ENCODE measurements at regions not wholly inside any gene's neighbourhood (a gene's known extent, or its start where the extent isn't known, plus 50 kb on each side); places are given as distances from the start of the nearest gene placed in this dataset.

DNA sequence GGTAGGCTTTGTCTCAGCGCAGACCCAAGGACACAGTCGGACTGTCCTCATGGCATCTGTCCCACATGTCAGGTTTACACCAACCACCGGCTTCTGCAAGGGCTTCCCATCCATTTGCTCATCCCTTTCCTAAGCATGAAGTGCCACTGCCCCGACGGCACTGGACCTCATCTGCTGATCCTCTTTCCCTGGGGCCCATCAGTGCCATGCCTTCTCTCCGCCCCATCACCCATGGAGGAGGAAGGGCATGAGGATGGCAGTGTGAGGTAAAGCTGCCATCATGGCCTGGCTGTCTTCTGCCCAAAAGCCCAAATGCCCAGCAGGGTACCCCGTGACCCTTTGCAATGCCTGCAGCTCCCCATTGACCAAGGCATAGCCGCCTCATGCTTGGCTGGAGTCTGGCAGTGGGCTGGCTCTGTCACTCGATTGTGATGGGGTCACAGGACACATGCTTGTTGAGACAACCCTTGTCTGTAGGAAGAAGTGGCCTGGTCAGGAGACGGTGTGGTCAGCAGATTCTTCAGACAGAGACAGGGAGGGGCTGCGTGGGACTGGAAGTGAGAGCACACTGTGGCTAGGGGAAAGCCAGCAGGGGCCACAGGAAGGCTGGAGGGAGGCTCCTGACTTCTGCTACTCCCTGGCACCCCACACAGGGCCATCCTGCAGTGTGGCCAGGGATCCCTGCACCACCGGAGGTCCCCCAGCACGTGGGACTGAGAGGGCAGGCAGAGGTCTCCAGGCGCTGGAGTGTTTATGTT lies 493.7 kb upstream of the HS6ST1 start:
- Histone ChIP-seq H3K27me3 (ENCODE audit: control insufficient read depth in 1 of 2, insufficient read depth in 2 of 2, low read length in 2 of 2) (no peaks in the 10 kb centered on the region), H3K9ac (ENCODE audit: low read length) (no peak overlapping the region), H3K36me3 (ENCODE audit: insufficient read depth, low read length) (no peaks in the 10 kb centered on the region), H3K9me3 (ENCODE audit: low read length) (no peaks in the 10 kb centered on the region), H3K4me1 (ENCODE audit: insufficient read depth, low read length) (no peaks in the 10 kb centered on the region), H3K4me3 (ENCODE audit: low read depth in 1 of 2, low read length in 2 of 2) (no peak overlapping the region), H3K27ac (ENCODE audit: low read depth, low read length) (no peak overlapping the region)

DNA sequence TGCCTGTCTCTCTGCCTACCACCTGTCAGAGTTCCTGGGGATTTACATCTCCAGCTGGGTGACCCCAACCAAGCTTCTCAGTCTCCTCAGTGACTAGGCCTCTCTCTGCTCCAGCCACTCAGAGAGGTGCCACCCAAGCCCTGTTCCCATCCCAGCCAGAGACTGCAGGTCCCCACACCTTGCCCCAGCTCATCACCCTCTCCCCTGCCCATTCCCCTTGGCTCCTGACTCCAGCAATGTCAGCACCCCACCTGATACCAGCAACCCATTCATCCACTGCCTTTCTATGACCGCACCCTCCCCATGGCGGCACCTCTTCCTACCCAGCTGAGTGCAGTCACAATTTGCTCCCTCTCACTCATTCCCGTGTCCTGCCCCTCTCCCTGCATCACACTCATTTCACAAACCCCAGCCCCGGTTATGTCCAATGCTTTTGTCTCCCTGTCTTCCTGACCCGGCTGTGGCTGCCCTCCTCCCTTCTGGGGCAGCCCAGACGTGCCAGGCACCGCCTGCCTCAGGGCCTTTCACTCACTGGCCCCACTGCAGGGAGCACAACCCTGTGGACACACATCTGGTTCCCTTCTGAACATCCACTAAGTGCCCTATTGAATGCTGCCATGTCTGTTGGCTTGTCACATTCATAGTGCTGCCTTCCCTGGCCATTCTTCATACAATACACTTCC lies 494.8 kb upstream of the HS6ST1 start:
- Histone ChIP-seq H3K4me1 (ENCODE audit: insufficient read depth, low read length) (no peaks in the 10 kb centered on the region), H3K9ac (ENCODE audit: low read length) (no peak overlapping the region), H3K27me3 (ENCODE audit: control insufficient read depth in 1 of 2, insufficient read depth in 2 of 2, low read length in 2 of 2) (no peaks in the 10 kb centered on the region), H3K9me3 (ENCODE audit: low read length) (no peaks in the 10 kb centered on the region), H3K27ac (ENCODE audit: low read depth, low read length) (no peak overlapping the region), H3K4me3 (ENCODE audit: low read depth in 1 of 2, low read length in 2 of 2) (no peak overlapping the region), H3K36me3 (ENCODE audit: insufficient read depth, low read length) (no peaks in the 10 kb centered on the region)

DNA sequence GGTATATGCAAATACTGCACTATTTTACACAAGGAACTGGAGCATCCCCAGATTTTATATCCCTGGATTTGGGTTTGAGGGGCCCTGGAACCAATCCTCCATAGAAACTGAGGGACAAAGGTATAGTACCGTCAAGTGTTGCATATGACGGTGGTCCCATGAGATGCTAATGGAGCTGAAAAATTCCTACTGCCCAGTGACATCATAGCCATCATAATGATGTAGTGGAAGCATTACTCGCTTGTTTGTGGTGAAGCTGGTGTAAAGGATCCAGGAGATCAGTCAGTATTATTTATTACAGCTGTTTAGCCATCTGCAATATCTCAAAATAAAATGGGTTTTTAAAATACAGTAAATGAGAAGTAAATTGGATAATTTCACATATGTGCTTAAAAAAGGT lies 496.6 kb upstream of the HS6ST1 start:
- no peaks in the 10 kb centered on the region for H3K27me3 ChIP-seq (ENCODE audit: control insufficient read depth in 1 of 2, insufficient read depth in 2 of 2, low read length in 2 of 2)
- H3K4me3 ChIP-seq (ENCODE audit: low read depth in 1 of 2, low read length in 2 of 2) = no peak overlapping the region
- no peak overlapping the region for H3K27ac ChIP-seq (ENCODE audit: low read depth, low read length)
- no peak overlapping the region for H3K9ac ChIP-seq (ENCODE audit: low read length)
- no peaks in the 10 kb centered on the region for H3K36me3 ChIP-seq (ENCODE audit: insufficient read depth, low read length)
- H3K9me3 ChIP-seq (ENCODE audit: low read length) = no peaks in the 10 kb centered on the region
- no peaks in the 10 kb centered on the region for H3K4me1 ChIP-seq (ENCODE audit: insufficient read depth, low read length)

DNA sequence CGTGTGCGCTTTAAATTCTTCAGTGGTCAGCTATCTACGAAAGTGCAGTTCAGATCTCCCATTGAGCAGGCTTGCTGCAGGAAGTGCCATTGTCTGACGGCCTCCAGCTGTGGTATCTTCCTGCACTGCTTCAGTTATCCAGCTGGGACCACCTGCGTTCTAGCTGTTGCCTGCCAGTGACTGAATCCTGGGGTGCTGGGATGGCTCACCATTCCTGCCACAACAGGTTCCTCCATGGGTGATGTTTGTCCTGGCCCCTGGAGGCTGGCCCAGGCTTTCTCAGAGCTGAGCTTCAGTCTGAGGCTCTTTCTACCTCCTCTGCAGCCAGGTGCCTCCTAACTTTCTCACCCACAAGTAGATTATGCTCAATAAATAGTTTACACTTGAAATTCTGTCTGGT lies 498.5 kb upstream of the HS6ST1 start:
- Histone ChIP-seq H3K4me1 (ENCODE audit: insufficient read depth, low read length) (no peaks in the 10 kb centered on the region), H3K27me3 (ENCODE audit: control insufficient read depth in 1 of 2, insufficient read depth in 2 of 2, low read length in 2 of 2) (no peaks in the 10 kb centered on the region), H3K36me3 (ENCODE audit: insufficient read depth, low read length) (no peaks in the 10 kb centered on the region), H3K9ac (ENCODE audit: low read length) (no peak overlapping the region), H3K27ac (ENCODE audit: low read depth, low read length) (no peak overlapping the region), H3K9me3 (ENCODE audit: low read length) (no peaks in the 10 kb centered on the region), H3K4me3 (ENCODE audit: low read depth in 1 of 2, low read length in 2 of 2) (no peak overlapping the region)

DNA sequence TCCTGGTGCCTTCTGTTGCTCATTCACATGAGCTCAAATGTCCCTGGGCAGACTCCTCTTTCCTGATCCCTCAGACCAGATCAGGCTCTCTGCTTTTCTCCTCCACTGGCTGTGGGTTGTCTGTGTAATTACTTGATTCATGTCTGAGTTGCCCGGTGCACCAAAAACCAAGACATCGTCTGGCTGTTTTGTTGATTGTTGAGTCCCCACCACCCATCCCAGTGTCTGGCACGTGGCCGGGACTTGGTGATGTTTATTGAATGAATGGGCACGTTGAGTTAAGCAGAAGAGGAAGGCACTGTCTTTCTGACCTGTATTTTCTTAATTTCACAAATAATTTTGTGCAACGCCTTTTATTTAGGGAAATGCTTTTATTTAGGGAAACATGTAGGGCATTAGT lies 499.1 kb upstream of the HS6ST1 start:
- no peak overlapping the region for H3K9ac ChIP-seq (ENCODE audit: low read length)
- H3K36me3 ChIP-seq (ENCODE audit: insufficient read depth, low read length) = no peaks in the 10 kb centered on the region
- no peak overlapping the region for H3K27ac ChIP-seq (ENCODE audit: low read depth, low read length)
- H3K4me3 ChIP-seq (ENCODE audit: low read depth in 1 of 2, low read length in 2 of 2) = no peak overlapping the region
- H3K9me3 ChIP-seq (ENCODE audit: low read length) = no peaks in the 10 kb centered on the region
- no peaks in the 10 kb centered on the region for H3K27me3 ChIP-seq (ENCODE audit: control insufficient read depth in 1 of 2, insufficient read depth in 2 of 2, low read length in 2 of 2)
- no peaks in the 10 kb centered on the region for H3K4me1 ChIP-seq (ENCODE audit: insufficient read depth, low read length)

DNA sequence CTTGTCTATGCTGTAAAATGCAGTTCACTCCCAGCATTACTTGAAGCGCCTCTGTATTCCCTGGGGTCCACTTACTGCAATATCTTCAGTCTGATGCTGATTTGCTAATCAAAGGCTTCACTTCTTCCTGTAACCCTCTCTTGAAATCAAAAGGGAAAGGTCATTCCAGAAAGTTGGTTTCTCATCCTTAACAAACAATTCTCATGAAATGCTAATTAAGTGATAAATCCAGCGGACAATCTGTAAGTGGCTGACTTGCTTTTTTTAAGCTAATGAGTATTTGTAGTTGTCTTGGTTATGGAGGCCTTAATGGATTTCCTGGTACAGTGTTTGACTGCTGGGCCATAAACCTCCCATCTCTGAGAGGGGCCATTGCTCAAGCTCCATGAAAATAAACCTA lies 499.6 kb upstream of the HS6ST1 start:
- no peak overlapping the region for H3K9ac ChIP-seq (ENCODE audit: low read length)
- H3K4me3 ChIP-seq (ENCODE audit: low read depth in 1 of 2, low read length in 2 of 2) = no peak overlapping the region
- H3K27ac ChIP-seq (ENCODE audit: low read depth, low read length) = no peak overlapping the region

DNA sequence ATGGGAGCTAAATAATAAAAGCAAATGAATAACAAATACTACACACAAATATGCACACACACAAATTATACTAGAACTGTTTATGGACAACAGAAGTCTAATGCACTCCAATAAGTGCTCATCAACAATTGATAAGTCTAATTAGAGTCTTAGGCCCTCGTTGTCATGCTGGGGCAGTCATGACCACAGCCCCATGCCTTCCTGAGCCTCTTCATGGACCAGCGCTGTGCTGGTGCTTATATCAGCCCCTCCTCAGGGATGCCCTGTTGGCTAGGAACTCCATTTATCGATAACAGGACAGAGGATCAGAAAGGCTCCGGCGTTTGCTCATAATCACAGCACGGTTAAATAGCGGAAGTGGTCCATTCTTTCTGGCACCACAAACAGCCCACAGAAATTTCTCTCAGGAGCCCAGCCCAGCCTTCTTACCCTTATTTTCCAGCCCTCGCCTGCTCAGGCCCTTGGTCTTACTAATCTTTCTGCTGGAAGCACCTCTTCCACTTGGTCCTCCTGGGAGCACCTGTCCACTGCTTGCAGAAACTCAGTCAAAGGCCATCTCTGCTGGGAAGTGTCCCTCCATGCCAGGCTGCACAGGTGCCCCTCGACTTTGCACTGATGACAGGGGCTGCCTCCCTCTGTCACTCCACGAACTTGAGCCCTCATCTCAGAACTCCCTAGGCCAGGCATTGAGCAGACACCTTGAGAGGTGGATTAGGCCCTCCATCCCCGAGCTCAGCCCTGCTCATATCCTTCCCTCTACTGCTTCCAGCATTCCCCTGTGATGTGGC lies 500.2 kb upstream of the HS6ST1 start:
- Histone ChIP-seq H3K4me1 (ENCODE audit: insufficient read depth, low read length) (no peaks in the 10 kb centered on the region), H3K27ac (ENCODE audit: low read depth, low read length) (no peak overlapping the region), H3K36me3 (ENCODE audit: insufficient read depth, low read length) (no peaks in the 10 kb centered on the region), H3K27me3 (ENCODE audit: control insufficient read depth in 1 of 2, insufficient read depth in 2 of 2, low read length in 2 of 2) (no peaks in the 10 kb centered on the region), H3K4me3 (ENCODE audit: low read depth in 1 of 2, low read length in 2 of 2) (no peak overlapping the region), H3K9me3 (ENCODE audit: low read length) (no peaks in the 10 kb centered on the region), H3K9ac (ENCODE audit: low read length) (no peak overlapping the region)

More for the DNA sequence above, 499.6 kb upstream of the HS6ST1 start:
- Histone ChIP-seq H3K27me3 (ENCODE audit: control insufficient read depth in 1 of 2, insufficient read depth in 2 of 2, low read length in 2 of 2) (no peaks in the 10 kb centered on the region), H3K36me3 (ENCODE audit: insufficient read depth, low read length) (no peaks in the 10 kb centered on the region), H3K4me1 (ENCODE audit: insufficient read depth, low read length) (no peaks in the 10 kb centered on the region), H3K9me3 (ENCODE audit: low read length) (no peaks in the 10 kb centered on the region)

DNA sequence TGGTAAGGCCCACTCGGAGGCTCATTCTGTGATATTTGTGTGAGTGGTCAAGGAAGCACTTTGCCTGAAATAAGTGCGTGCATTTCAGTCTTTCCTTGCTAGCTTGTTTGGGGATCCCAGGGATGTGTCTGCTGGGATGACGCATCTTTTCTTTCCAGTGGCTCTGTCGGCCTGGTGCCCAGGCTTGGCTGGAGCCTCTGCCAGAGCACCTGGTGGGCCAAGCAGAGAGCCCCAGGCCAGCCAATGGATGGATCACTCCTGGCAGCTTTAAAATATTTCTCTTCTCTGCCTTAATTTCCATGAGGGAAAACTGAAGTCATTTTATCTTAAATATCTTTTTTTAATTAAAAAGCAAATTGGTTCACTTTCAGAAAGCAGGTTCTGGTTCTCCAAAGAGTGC lies 501.8 kb upstream of the HS6ST1 start:
- Histone ChIP-seq H3K9me3 (ENCODE audit: low read length) (no peaks in the 10 kb centered on the region), H3K9ac (ENCODE audit: low read length) (no peak overlapping the region), H3K27ac (ENCODE audit: low read depth, low read length) (no peak overlapping the region), H3K4me3 (ENCODE audit: low read depth in 1 of 2, low read length in 2 of 2) (no peak overlapping the region), H3K4me1 (ENCODE audit: insufficient read depth, low read length) (no peaks in the 10 kb centered on the region), H3K27me3 (ENCODE audit: control insufficient read depth in 1 of 2, insufficient read depth in 2 of 2, low read length in 2 of 2) (no peaks in the 10 kb centered on the region), H3K36me3 (ENCODE audit: insufficient read depth, low read length) (no peaks in the 10 kb centered on the region)

DNA sequence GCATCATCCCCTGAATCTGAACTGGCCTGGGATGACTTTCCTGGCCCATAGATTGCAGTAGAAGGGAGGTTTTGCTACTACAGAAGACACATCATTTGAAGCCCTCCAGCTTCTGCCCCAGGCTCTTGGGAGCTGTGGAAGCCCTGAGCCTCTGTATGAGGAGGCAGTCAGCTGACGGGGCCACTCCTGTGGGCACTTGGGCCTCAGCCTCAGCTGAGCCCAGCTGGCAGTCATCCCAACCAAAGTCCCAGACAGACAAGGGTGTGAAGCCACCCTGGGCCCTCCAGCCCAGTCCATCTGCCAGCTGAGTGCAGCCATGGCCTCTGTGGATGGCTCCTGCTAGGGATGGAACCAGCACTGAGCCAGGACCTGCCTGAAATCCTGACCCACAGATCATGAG lies 502.3 kb upstream of the HS6ST1 start:
- Histone ChIP-seq H3K9me3 (ENCODE audit: low read length) (no peaks in the 10 kb centered on the region), H3K9ac (ENCODE audit: low read length) (no peak overlapping the region), H3K4me3 (ENCODE audit: low read depth in 1 of 2, low read length in 2 of 2) (no peak overlapping the region), H3K4me1 (ENCODE audit: insufficient read depth, low read length) (no peaks in the 10 kb centered on the region), H3K27me3 (ENCODE audit: control insufficient read depth in 1 of 2, insufficient read depth in 2 of 2, low read length in 2 of 2) (no peaks in the 10 kb centered on the region), H3K27ac (ENCODE audit: low read depth, low read length) (no peak overlapping the region), H3K36me3 (ENCODE audit: insufficient read depth, low read length) (no peaks in the 10 kb centered on the region)

DNA sequence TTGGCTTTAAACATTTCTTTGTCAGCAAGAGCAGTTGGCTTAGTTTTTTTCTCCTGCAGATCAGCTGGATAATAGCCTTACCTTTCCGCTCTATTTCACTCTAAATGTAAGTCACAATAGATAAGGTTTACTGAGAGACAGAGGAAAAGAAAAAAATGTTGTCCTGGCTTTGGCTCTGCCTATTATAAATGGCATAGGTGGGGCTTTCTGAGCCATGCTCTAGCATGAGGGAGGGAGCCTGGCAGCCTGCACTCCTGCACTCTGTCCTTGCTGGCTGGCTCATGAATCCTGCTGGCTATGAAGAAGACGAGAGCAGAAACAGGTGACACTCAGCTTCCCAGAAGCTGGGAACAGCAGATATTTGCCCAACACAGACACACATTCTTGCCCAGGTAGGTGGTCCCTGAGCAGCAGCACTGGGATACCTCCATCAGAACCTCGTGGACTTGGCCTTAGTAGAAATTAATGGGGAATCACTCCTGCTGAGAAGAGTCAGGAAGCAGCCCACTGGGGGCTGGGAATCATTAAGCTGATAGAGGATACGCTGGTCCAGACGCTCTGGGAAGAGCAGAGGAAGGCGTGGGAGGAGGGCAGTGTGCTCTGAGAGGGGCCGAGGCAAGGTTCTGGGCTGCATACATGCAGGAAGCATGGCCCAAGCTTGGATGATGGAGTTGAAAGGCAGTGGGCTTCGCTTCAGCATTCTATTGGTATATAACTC lies 514.4 kb upstream of the HS6ST1 start:
- Histone ChIP-seq H3K4me1 (ENCODE audit: insufficient read depth, low read length) (no peaks in the 10 kb centered on the region), H3K36me3 (ENCODE audit: insufficient read depth, low read length) (no peaks in the 10 kb centered on the region), H3K9me3 (ENCODE audit: low read length) (no peaks in the 10 kb centered on the region), H3K27ac (ENCODE audit: low read depth, low read length) (no peak overlapping the region), H3K27me3 (ENCODE audit: control insufficient read depth in 1 of 2, insufficient read depth in 2 of 2, low read length in 2 of 2) (no peaks in the 10 kb centered on the region), H3K9ac (ENCODE audit: low read length) (no peak overlapping the region), H3K4me3 (ENCODE audit: low read depth in 1 of 2, low read length in 2 of 2) (no peak overlapping the region)

DNA sequence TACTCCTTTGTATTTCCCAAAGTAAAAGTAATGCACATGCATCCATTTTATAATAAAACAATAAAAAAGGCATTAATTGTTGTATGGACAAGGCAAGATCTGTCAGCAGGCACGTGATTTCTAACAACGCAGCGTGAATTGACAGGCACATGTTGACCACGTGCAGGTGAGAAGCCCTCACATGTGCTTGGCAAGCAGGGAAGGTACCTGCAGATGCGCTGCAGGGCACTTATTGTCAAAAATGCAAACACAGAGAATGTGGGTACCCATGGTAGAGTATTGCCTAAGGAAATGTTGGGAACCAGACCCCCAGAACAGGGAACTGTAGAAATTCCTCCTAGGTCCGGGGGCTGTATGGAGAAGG lies 515.0 kb upstream of the HS6ST1 start:
- no peak overlapping the region for H3K9ac ChIP-seq (ENCODE audit: low read length)
- no peaks in the 10 kb centered on the region for H3K9me3 ChIP-seq (ENCODE audit: low read length)
- no peak overlapping the region for H3K4me3 ChIP-seq (ENCODE audit: low read depth in 1 of 2, low read length in 2 of 2)
- no peak overlapping the region for H3K27ac ChIP-seq (ENCODE audit: low read depth, low read length)
- no peaks in the 10 kb centered on the region for H3K27me3 ChIP-seq (ENCODE audit: control insufficient read depth in 1 of 2, insufficient read depth in 2 of 2, low read length in 2 of 2)
- no peaks in the 10 kb centered on the region for H3K36me3 ChIP-seq (ENCODE audit: insufficient read depth, low read length)
- H3K4me1 ChIP-seq (ENCODE audit: insufficient read depth, low read length) = no peaks in the 10 kb centered on the region

Data from muscle layer of colon (tissue), 2 donors.